ENCODE measurements at regions not wholly inside any gene's neighbourhood (a gene's known extent, or its start where the extent isn't known, plus 50 kb on each side); places are given as distances from the start of the nearest gene placed in this dataset.
"Not testable (repeated sequence)": the region's sequence is repeated elsewhere in the genome, so short reads cannot be mapped to it uniquely, and the experiment has no call there.

DNA sequence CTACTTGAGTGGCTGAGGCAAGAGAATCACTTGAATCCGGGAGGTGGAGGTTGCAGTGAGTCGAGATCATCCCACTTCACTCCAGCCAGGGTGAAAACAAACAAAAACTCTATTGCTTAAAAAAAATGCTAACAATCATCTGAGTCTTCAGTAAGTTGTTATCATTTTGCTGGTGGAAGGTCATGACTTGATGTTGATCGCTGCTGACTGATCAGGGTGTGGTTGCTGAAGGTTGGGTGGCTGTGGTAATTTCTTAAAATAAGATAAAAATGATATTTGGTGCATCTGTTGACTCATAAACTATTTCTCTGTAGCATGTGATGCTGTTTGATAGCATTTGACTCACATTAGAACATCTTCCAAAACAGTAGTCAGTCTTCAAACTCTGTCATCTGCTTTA, 349.4 kb upstream of the PAPPA start:
- Histone ChIP-seq H3K4me3 (ENCODE audit: low read depth, low read length) (no peak overlapping the region), H3K4me1 (no peaks in the 10 kb centered on the region), H3K36me3 (no peaks in the 10 kb centered on the region), H3K27me3 (no peaks in the 10 kb centered on the region), H3K9me3 (no peaks in the 10 kb centered on the region)
- no peak for DNase-seq
- TF ChIP-seq, protein P1, sequence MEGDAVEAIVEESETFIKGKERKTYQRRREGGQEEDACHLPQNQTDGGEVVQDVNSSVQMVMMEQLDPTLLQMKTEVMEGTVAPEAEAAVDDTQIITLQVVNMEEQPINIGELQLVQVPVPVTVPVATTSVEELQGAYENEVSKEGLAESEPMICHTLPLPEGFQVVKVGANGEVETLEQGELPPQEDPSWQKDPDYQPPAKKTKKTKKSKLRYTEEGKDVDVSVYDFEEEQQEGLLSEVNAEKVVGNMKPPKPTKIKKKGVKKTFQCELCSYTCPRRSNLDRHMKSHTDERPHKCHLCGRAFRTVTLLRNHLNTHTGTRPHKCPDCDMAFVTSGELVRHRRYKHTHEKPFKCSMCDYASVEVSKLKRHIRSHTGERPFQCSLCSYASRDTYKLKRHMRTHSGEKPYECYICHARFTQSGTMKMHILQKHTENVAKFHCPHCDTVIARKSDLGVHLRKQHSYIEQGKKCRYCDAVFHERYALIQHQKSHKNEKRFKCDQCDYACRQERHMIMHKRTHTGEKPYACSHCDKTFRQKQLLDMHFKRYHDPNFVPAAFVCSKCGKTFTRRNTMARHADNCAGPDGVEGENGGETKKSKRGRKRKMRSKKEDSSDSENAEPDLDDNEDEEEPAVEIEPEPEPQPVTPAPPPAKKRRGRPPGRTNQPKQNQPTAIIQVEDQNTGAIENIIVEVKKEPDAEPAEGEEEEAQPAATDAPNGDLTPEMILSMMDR (IDR thresholded peaks at IDR 0.05; ENCODE audit: low read depth, low read length), result no peak

DNA sequence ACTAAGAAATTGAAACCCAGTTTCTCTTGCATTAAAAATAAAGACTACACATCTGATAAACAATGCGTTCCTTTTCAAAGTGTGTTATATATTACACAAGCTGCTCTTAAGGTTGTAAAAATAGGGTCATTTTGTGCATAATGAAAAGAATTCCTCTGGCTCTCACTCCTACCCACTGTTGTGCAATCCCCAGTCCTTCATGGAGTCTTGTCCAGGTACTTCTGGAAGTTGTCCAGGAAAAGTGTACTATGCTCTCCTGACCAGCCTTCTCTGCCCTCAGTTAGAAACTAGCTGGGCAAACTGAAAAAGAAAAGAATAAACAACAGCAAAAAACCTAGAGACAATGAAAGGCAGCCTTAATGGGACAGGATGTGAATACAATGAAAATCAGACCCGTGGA, 345.5 kb upstream of the PAPPA start:
- no peaks in the 10 kb centered on the region for H3K36me3 ChIP-seq
- no peak for DNase-seq
- H3K9me3 ChIP-seq, result no peaks in the 10 kb centered on the region
- no peaks in the 10 kb centered on the region for H3K27me3 ChIP-seq
- no peak overlapping the region for H3K4me3 ChIP-seq (ENCODE audit: low read depth, low read length)
- H3K4me1 ChIP-seq, result no peaks in the 10 kb centered on the region
- TF ChIP-seq, protein P1 (IDR thresholded peaks at IDR 0.05; ENCODE audit: low read depth, low read length), result no peak

DNA sequence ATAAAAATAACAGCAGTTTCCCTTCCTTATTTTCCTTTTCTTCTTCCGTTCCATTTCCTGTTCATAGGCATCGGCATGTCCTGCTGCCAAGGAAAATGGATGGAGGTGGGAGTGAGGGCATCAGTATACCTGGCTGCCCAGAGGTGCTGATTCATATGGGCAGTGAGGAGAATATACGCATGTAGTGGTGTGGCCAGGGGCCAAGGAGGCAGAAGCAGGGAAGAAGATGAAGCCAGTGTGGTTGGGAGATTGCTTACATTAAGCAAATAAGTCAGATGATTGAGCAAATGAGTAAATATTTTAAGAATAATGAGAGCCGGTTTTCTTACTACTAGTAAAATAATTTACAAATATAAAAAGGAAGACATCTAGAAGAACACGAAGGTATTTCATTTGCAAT, 344.9 kb upstream of the PAPPA start:
- DNase-seq, result no peak
- Histone ChIP-seq H3K36me3 (no peaks in the 10 kb centered on the region), H3K4me1 (no peaks in the 10 kb centered on the region), H3K27me3 (no peaks in the 10 kb centered on the region), H3K4me3 (ENCODE audit: low read depth, low read length) (no peak overlapping the region), H3K9me3 (no peaks in the 10 kb centered on the region)
- TF ChIP-seq, protein P1 (IDR thresholded peaks at IDR 0.05; ENCODE audit: low read depth, low read length), result no peak

DNA sequence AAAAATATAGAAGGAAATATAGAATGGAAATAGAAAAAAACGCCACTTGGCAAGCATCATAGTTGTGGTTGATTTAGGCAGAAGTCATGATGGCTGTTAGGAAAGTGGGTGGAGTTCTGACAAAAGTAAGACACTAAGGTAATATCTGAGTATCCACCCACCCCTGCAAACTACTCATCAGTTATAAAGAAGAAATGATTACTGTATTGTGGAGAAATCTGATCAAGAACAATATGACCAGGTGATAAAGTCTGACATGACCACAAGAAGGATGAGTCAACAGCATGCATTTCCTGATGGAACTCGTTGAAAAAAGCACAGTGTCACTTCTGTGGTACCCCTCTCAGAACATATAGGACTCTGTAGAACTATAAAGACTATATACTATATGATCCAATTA, 343.4 kb upstream of the PAPPA start:
- Histone ChIP-seq H3K36me3 (no peaks in the 10 kb centered on the region), H3K4me3 (ENCODE audit: low read depth, low read length) (no peak overlapping the region), H3K27me3 (no peaks in the 10 kb centered on the region), H3K4me1 (no peaks in the 10 kb centered on the region), H3K9me3 (no peaks in the 10 kb centered on the region)
- DNase-seq, result no peak
- TF ChIP-seq, protein P1 (IDR thresholded peaks at IDR 0.05; ENCODE audit: low read depth, low read length), result no peak

DNA sequence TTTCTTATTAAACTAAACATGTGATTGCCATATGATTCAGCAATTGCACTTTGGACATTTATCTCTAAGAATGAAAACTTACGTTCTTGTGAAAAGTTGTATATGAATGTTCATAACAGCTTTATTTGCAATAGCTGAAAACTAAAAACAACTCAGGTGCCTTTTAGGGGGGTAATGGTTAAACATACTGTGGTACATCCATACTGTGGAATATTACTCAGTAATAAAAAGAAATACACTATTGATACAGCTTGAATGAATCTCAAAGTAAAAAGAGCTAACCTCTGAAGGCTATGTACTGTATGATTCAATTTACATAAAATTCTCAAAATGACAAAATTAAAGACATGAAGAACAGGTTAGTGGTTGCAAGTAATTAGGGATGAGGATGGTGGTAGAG, 339.5 kb upstream of the PAPPA start:
- Histone ChIP-seq H3K4me1 (no peaks in the 10 kb centered on the region), H3K4me3 (ENCODE audit: low read depth, low read length) (no peak overlapping the region)
- TF ChIP-seq, protein P1 (IDR thresholded peaks at IDR 0.05; ENCODE audit: low read depth, low read length), result no peak

DNA sequence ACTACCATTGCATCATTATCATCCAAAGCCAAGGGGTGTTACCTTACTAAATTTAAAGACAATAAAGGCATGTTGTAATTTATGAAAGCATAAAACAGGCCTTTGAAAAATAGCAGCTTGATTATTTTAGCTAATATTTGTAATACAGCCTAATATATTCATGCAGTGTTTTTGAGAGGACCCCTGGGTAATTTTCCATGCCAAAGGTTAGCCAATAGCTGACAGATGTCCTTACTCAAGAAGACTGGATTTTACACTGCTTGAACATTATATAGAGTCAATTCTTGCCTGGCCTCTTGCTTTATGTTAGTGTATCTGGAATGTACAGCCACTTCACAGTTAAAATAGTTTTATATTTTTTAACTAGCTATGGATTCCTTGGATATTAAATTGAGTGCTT, 337.8 kb upstream of the PAPPA start:
- Histone ChIP-seq H3K4me3 (ENCODE audit: low read depth, low read length) (no peak overlapping the region), H3K27me3 (no peaks in the 10 kb centered on the region), H3K36me3 (no peaks in the 10 kb centered on the region), H3K9me3 (no peaks in the 10 kb centered on the region), H3K4me1 (no peaks in the 10 kb centered on the region)
- DNase-seq, result no peak
- TF ChIP-seq, protein P1 (IDR thresholded peaks at IDR 0.05; ENCODE audit: low read depth, low read length), result no peak

More for the DNA sequence above, 339.5 kb upstream of the PAPPA start:
- no peaks in the 10 kb centered on the region for H3K9me3 ChIP-seq
- H3K36me3 ChIP-seq, result no peaks in the 10 kb centered on the region
- no peak for DNase-seq
- H3K27me3 ChIP-seq, result no peaks in the 10 kb centered on the region

DNA sequence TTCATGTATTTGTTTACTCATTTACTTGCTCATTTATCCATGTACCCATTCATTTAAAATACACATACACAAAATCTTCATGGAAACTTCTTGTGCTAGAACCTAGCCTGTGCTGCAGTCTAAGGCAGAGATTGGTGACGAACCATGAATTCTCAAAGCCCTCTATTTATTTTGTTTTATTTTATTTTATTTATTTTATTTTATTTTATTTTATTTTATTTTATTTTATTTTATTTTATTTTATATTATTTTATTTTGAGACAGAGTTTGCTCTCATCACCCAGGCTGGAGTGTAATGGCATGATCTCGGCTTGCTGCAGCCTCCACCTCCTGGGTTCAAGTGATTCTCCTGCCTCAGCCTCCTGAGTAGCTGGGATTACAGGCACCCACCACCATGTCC, 334.9 kb upstream of the PAPPA start:
- not testable (repeated sequence) for H3K4me1 ChIP-seq; H3K9me3 ChIP-seq; H3K4me3 ChIP-seq (ENCODE audit: low read depth, low read length); H3K27me3 ChIP-seq; DNase-seq; H3K36me3 ChIP-seq
